NT2/D1 (cell line): ENCODE measurements at regions not wholly inside any gene's neighbourhood (a gene's known extent, or its start where the extent isn't known, plus 50 kb on each side); places are given as distances from the start of the nearest gene placed in this dataset.

Source experiments
- SUZ12 ChIP-seq: IDR thresholded peaks from 2 replicates; pipeline ENCODE4 v1.6.1; 2011; ENCODE audit not compliant: insufficient read length, insufficient read depth; ENCODE audit errors: extremely low read depth
- YY1 ChIP-seq: IDR thresholded peaks from 2 replicates; pipeline ENCODE4 v1.6.1; 2011; ENCODE audit not compliant: insufficient read length, insufficient read depth
- ZNF274 ChIP-seq: IDR thresholded peaks from 2 replicates; pipeline ENCODE4 v1.6.1; 2011; ENCODE audit warnings: mild to moderate bottlenecking, low read depth, low read length

DNA sequence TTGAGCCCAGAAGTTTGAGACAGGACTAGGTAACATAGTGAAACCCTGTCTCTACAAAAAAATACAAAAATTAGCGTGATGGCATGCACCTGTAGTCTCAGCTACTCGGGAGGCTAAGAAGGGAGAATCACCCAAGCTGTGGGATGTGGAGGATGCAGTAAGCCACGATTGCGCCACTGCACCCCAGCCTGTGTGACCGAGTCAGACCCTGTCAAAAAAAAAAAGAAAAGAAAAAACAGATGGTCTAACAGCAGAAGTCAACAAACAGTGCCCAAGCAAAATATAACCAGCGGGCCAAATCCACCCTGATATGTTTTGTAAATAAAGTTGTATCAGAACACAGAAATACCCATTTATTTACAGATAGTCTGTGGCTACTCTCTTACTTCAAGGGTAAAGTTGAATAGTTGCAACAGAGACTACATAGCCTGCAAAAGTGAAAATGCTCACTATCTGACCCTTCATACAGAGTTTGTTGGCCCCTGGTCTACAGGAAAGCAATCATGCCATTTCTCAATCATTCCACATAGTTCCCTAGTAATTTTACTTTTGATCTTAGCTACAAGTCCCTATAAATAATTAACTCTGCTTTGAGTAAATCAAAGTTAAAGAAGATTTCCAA is 383.7 kb downstream of the TLE1 start:
- no peak for TF ChIP-seq SUZ12
- TF ChIP-seq YY1 = no peak
- TF ChIP-seq ZNF274 = no peak
